ENCODE measurements at regions not wholly inside any gene's neighbourhood (a gene's known extent, or its start where the extent isn't known, plus 50 kb on each side); places are given as distances from the start of the nearest gene placed in this dataset.

- TF ChIP-seq CTCF (IDR thresholded peaks at IDR 0.05) (no peak), POLR2A (IDR thresholded peaks at IDR 0.05) (no peak)
These were observed 561.3 kb downstream of the IRX1 start for GRCh38 chr5:4156889-4157288.

Measured in Peyer's patch (tissue), 4 donors.